ENCODE measurements at regions not wholly inside any gene's neighbourhood (a gene's known extent, or its start where the extent isn't known, plus 50 kb on each side); places are given as distances from the start of the nearest gene placed in this dataset.
"Not testable (repeated sequence)": the region's sequence is repeated elsewhere in the genome, so short reads cannot be mapped to it uniquely, and the experiment has no call there.

- not testable (repeated sequence) for TF ChIP-seq ARNTL (CRISPR knock-in tag; IDR thresholded peaks at IDR 0.05; ENCODE audit: borderline replicate concordance, low read depth); ZC3H10 (CRISPR knock-in tag; IDR thresholded peaks at IDR 0.05); ISL1 (CRISPR knock-in tag; IDR thresholded peaks at IDR 0.05); BACH2 (CRISPR knock-in tag; IDR thresholded peaks at IDR 0.05; ENCODE audit: borderline replicate concordance)
Measured at GRCh38 chr13:58504202-58504700, 872.7 kb downstream of the PCDH17 start.

Measured in SK-N-SH treated with all-trans-retinoic acid at 6 μM for 48 hours (cell line).